22Rv1 (cell line): ENCODE measurements at regions not wholly inside any gene's neighbourhood (a gene's known extent, or its start where the extent isn't known, plus 50 kb on each side); places are given as distances from the start of the nearest gene placed in this dataset.

Source experiments
- ZFX ChIP-seq: fragments of 450-650 bp; IDR thresholded peaks from 2 replicates; pipeline ENCODE4 v1.6.1; 2017; ENCODE audit warnings: antibody characterized with exemption, borderline replicate concordance
- TF ChIP-seq, protein P1 (sequence below): fragments of 450-650 bp; IDR thresholded peaks from 2 replicates; pipeline ENCODE4 v1.5.1; 2017; ENCODE audit warnings: mild to moderate bottlenecking

DNA sequence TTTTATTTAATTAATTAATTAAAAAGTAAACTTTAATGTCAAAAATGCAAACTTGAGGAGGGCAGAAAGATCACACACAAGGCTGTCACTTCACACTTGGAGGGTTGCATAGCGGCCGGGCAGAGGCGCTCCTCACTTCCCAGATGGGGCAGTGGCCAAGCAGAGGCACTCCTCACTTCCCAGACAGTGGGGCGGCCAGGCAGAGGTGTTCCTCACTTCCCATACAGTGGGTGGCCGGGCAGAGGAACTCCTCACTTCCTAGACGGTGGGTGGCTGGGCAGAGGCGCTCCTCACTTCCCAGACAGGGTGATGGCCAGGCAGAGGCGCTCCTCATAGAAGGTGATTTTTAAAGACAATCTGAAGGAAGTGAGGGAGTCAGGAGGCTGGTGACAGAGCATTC, 277.5 kb downstream of the PDCD6IP start:
- TF ChIP-seq, protein P1, sequence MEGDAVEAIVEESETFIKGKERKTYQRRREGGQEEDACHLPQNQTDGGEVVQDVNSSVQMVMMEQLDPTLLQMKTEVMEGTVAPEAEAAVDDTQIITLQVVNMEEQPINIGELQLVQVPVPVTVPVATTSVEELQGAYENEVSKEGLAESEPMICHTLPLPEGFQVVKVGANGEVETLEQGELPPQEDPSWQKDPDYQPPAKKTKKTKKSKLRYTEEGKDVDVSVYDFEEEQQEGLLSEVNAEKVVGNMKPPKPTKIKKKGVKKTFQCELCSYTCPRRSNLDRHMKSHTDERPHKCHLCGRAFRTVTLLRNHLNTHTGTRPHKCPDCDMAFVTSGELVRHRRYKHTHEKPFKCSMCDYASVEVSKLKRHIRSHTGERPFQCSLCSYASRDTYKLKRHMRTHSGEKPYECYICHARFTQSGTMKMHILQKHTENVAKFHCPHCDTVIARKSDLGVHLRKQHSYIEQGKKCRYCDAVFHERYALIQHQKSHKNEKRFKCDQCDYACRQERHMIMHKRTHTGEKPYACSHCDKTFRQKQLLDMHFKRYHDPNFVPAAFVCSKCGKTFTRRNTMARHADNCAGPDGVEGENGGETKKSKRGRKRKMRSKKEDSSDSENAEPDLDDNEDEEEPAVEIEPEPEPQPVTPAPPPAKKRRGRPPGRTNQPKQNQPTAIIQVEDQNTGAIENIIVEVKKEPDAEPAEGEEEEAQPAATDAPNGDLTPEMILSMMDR: no peak
- TF ChIP-seq ZFX: no peak
